GM19438 (cell line): ENCODE measurements at regions not wholly inside any gene's neighbourhood (a gene's known extent, or its start where the extent isn't known, plus 50 kb on each side); places are given as distances from the start of the nearest gene placed in this dataset.
"Not testable (repeated sequence)": the region's sequence is repeated elsewhere in the genome, so short reads cannot be mapped to it uniquely, and the experiment has no call there.

ENCODE experiments used
- ATAC-seq: cut with Tn5 transposase; IDR thresholded peaks from one replicate; pipeline ENCODE4 v1.9.1; 2021; ENCODE audit warnings: low read depth; ENCODE audit not compliant: unreplicated experiment

DNA sequence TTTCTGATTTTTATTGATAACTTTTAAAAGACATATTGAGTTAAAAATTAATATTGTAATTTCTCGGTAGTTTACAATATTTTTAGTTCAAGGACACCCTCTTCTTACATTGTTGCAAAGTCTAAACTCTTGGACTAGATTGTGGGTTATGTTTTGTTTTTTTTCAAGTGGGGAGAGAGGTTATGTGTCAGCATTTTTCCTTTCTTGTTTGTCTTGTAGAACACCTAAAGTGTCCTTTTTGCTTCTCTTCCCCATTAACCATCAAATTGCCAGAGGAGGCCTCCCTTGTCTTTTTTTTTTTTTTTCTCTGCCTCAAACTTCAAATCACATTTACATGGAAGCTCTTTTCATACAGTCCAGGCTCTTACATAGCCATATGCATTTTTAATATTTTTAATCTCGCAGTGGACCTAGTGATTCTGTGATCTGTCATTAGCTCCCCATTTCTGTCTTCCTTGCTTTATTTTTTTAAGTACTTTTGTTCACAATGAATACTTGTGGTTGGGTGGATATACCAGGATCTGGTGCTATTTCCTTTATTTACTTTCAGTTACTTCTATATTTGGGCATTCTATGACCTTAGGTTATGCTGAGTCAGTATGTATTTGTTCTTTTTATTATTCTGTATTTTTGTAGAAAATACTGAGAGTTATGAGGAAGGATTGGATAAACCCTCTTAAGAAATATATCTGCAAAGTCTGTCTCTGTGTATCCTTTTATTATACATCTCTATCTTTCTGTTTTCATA, 2280.6 kb upstream of the ACO1 start:
- no peak for ATAC-seq

DNA sequence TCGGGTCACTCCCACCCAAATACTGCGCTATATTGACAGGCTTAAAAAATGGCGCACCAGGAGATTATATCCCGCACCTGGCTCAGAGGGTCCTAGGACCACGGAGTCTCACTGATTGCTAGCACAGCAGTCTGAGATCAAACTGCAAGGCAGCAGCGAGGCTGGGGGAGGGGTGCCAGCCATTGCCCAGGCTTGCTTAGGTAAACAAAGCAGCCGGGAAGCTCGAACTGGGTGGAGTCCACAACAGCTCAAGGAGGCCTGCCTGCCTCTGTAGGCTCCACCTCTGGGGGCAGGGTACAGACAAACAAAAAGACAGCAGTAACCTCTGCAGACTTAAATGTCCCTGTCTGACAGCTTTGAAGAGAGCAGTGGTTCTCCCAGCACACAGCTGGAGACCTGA, 2277.3 kb upstream of the ACO1 start:
- ATAC-seq = not testable (repeated sequence)

DNA sequence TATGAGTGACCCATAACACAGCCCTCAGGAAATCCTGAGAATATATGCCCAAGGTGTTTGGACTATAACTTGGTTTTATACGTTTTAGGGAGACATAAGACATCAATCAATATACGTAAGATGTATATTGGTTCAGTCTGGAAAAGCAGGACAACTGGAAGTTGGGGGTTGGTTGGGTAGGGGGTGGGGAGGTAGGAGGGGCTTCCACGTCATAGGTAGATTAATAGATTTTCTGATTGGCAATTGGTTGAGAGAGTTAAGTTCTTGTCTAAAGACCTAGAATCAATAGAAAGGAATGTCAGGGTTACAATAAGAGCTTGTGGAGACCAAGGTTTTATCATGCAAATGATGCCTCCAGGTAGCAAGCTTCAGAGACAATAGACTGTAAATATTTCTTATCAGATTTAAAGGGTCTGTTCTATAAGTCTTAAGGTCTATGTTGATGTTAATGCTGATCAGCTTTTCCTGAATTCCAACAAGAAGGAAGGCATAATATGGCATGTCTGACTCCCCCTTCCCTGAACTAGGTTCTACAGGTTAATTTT, 2267.7 kb upstream of the ACO1 start:
- no peak for ATAC-seq

DNA sequence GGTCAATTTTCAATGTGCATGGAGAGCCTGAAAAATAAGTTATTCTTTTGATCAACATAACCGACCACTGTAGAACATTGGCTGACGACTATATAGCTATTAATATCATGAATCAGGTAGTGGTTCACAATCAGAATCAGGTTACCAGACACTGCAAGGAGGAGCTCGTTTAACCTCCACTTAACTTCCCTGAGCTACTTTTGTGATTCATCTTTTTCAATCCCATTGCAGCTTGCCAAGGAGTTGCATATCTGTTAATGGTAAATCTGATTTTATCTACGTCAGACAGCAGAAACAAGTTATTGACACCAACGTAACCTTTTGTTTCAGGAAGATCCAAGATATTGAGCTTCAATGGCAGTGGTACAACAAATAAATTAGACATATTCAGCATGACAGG, 2263.8 kb upstream of the ACO1 start:
- no peak for ATAC-seq

DNA sequence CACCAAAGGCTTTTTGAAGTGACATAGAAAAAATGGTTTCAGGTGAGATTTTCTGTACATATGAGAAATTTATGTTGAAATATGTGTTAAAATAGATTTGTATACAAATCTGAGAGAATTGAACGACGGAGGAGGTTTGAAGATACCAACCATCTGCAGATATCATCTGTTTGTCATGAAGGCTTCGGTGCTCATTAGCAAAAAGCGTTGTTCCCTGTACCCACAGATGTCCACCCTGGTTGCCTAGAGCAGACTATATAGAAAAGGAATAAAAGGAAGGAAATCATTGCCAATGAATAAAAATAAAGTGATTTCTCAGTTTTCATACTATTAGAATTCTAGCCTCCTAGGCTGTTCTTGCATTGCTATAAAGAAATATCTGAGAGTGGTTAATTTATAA, 2262.8 kb upstream of the ACO1 start:
- ATAC-seq = no peak

DNA sequence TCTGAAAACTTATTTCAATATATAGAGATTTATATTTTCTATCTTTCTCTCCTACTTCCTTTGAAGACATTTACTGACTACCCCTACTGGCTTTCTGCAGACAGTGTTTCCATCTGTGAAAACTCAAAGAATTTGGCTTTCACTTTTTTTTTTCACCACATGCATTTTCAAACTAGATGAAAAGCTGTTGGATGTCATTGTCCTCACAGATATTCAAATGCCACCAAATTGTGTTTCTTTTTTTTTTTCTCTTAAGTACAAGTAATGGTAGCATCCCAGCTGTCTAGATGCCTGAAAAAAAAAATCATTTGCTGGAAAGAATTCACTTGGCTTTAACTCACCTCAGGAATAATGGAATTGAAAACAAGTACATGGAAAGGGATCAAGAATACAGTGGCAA, 2258.6 kb upstream of the ACO1 start:
- ATAC-seq = no peak

DNA sequence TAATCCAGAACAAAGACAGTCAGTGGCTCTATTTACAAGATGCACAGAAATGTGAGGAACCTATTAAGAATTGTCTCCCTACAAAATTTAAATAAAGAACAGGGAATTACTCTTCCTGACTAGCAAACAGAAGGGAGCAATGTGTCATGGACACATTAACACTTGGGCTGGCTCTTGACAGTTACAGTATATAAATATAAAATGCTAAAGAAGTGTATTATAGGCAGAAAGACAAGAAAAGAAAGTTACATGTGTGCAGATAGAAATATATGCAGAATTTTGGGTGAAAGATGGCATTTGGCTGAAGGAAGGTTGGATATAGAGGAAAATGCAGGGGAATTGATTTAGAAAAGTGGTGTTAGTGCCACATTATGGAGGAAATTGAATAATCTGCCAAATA, 2257.1 kb upstream of the ACO1 start:
- ATAC-seq = no peak

DNA sequence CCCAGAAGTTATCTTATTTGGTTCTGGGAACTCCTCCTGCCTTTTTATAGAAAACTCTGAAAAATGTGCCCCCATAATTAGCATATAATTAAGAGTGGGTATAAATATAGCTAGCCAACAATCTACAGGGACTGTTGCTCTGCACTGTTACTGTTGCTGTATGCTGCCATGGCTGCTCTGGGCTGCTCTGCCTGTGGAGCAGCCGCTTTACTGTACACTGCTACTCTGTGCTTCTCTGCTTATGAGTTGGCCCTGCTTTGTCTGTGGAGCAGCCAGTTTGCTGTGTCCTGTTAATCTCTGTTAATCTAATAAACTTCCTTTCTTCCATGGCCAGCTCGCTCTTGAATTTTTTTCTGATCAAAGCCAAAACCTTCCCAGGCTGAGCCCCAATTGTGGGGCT, 2244.0 kb upstream of the ACO1 start:
- no peak for ATAC-seq

DNA sequence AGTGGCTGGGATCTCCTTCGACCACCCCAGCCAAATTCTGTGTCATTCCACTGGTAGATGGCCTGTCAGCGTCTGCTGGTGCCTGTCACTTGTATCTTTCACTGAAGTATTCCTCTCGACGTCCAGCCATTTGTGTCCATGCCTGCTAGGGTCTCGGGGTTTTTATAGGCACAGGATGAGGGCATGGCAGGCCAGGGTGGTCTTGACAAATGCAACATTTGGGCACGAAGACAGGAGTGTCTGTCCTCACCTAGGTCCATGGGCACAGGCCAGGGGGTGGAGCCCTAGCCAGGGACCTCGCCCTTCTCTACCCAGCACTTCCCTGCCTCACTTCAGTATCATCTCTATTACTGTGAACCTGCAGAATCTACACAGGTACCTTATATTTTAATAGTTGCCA, 2223.9 kb upstream of the ACO1 start:
- ATAC-seq = no peak

DNA sequence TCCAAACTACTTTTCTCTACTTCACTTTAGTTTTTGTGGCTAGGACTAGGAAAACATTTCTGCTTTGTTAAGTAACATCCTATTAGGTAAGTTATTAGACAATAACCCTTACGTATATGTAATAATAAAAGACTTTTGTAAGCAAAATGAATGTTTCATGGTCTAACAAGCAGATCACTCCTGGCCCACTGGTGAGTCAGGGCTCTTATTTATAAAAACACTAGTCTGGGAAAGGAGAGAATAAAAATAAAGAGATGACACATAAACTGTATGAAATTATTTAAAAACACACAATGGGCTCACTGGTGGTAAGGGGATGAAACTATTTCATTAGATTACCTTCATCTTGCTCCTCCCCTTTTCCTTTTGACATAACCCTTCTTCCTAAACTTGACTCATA, 2212.2 kb upstream of the ACO1 start:
- no peak for ATAC-seq

DNA sequence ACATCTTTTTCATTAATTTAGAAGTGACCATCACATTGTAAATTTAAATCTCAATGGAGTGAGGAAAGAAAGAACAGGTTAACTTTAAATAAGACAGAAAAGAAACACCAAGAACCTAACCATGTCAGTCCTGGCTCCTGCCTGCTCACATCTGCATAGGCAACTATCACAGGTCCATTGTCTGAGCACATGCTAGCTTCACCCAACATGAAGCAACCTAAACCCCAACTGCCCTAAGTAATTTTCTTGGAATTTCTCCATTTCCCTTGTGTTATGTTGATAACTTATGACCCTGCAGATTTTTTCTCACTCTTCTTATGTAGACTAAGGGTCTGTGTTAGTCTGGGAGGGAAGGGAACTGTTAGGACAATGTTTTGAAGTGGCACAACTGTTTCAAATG, 2205.8 kb upstream of the ACO1 start:
- no peak for ATAC-seq

DNA sequence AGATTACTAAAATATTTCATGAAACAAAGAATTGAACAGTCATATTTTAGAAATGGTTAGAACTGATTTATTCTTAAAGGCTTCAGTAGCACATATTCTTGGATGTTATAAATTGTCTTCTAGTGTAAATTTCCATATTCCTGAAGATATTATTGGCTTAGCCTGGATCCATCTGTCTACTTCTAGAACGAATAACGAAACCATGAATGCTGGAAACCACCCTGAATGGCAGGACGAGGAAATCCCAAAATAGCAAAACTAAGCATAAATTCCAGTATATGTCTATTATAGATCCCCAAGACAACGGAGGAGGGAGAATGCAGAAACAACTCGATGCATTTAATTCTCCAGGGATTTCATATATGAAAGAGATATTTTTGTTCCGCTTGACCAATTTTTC, 2191.0 kb upstream of the ACO1 start:
- ATAC-seq = no peak

DNA sequence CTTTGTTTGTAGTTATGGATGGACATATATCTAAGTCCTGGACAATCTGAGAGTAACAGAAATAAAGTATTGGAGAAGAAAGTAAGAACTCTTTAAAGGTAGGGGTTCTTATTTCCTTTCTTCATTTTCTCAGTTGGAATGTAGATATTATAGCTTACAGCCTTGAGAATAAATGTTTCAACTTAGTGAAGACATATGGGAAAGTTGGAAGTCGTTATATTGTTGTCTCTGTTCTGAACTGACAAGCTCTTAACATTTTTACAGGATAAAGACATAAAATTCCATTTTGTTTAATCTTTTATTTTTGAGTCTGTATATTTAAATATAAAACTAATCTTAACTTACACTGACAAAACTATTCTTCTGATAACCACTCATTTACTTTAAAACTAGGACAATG, 2187.5 kb upstream of the ACO1 start:
- ATAC-seq = no peak

DNA sequence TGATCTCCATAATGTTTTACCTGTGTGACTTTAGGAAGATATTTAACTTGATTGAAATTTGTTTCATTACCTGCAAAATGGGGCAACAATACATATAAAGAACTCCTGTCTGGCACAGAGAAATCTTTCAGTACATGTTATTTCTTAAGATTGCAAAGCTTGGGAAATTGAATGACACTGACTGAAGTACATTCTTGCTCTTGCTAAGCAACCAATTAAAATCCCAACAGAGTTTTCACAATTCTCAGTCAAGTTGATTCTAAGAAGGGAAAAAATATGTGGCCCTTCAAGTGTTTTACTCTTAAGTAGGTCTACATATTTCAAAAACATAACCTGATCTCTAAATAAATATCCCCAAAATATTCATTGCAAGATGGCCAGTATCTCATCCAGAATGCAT, 2187.0 kb upstream of the ACO1 start:
- ATAC-seq = no peak

DNA sequence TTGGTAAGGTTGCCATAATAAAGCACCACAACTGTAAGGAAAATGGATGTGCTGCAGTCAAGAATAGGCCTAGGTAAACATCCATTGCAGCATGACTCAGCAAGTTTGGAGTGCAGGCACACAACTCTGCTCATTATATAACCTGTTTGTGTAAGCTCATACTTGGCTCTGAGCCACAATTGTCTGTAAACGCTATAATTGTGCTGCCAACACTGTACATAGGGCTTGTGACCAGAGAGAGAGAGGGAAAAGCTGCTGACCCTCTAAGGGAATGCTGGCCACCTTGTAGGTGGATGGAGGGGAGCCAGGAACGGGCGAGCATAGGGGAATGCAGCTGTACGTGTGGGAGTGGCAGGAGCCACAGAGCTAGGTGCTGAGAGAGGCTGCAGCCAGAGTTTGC, 2186.5 kb upstream of the ACO1 start:
- no peak for ATAC-seq

DNA sequence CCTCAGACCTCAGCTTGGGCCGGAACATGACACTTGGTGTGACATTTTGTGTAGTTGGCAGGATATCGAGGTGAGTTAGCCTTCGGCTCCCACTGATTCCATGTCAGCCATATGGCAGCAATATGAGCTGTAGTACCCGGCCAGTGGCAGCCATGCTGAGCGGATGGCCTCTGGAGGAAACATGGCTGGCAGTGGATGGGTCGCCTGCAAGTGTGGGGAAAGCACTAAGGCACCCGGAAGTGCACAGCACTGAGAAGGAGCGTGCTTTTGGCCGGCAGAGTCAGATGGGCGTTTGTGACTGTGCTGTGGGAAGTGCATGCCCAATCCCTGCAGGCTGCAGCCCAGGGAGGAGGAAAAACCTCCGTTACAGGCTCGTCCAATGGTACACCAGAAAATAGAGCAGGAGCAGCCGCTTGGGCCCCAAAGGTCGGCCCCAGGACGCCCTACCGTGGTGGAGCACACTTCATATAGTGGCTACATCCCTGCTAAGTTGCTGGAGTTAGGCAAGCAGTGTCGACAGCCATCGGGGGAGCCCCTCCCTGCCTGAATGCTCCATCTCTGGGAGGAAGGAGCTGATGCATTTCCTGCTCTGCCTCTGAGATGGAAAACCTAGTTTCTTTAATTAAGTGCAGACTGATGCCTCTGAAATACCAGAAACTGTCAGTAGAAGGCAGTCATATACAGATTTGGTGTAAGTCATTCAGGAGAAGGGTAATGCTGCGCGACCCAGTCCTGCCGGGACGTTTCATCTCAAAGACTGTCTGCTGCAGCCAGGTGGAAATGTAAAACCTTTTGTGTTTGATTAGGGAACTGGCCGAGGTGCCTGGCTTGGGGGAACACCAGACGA, 2185.8 kb upstream of the ACO1 start:
- no peak for ATAC-seq

DNA sequence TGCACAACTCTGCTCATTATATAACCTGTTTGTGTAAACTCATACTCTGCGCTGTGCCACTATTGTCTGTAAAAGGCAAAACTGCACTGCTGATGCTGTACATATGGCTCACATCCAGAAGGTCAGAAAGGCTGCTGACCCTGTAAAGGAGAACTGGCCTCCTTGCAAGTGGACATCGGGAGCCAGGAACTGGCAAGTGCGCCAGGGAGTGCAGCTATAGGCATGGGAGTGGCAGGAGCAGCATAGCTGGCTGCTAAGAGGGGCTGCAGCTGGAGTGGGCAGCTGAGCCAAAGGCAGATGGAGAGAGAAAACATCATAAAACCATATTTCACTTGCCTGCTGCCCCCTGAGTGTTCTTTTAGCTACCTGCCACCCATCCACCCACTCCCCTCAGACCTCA, 2183.4 kb upstream of the ACO1 start:
- ATAC-seq = no peak

DNA sequence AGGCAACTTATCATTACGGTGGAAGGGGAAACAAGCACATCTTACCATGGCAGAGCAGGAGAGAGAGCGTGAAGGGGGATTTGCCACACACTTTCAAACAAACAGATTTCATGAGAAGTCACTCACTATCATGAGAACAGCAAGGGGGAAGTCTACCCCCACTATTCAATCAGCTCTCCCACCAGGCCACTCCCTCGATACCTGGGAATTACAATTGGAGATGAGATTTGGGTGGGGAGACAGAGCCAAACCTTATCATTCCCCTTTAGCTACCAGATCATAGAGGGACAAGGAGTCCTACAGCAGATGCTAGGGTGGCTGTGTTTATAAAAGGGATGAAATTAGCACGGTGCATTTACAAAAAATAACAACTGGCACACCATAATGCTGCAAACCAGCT, 2149.4 kb upstream of the ACO1 start:
- ATAC-seq = no peak

DNA sequence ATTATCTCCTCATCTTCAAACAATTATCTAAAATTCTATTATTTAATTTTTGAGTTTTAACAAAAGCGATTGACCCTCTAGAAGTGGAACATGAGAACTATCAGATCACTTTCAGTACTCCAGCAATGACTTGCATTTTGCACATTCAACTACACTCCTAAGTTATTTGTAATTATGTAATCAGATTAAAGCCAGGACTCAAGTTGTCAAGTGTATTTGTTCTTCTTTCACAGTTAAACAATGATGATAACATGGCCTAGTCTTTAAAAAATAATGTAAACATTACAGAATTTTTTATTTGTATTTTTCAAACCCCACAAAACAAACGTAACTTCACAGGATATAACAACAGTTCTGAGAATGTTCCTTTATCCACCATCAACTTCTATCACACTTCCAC, 2148.9 kb upstream of the ACO1 start:
- no peak for ATAC-seq

DNA sequence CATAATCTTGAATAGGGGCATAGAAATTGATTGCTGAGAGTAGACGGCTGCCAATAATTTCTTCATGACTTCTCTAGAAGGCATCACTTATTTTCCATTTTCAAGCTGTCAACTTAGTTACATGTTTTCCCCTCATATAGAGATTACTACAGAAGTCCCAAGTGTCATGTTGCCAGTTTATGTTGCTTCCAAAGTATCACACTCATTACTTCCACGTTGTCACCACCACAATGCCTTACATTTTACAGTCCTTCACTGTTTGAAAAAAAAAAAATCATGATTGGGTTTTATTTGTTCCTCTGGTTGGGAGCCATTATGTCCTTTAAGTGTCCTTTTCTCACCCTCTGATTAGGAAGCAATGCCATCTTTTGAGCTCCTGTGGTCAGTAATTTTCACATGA, 2144.6 kb upstream of the ACO1 start:
- ATAC-seq = no peak

DNA sequence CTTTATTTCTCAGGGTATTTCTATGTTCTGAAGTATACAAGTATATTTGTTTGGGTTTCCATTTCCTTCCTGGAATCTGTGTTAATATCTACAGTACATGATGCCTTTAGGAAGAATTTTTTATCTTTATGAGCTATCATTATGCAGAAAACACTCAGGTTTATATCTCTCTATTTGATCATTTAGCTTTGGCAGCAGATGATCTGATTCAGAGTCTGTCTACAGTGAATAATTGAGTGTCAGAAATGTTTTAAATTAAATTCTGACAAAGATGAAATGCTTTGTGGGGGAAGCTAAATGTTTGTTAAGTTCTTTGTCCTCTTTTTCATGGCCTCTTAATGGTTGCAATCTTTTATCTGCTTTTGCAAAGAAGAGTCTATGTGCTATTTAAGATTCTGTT, 2141.0 kb upstream of the ACO1 start:
- ATAC-seq = no peak

DNA sequence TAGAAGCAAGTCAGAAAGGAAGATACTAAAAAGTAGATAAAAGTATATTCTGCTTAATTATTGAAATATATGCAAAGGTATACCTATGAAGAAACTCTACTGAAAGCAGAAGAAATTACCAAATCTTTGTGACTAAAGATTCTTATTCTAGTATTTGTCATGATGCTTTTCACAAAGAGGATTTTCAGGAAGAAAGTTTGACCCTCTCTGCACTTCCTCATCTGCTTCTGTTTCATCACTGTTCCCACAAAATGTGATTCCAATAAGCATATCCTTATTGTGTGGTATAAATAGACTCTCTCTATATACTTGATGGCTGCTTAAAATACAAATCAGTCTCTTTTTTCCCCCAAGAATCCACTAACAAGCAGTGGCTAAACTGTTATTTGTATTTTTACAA, 2139.6 kb upstream of the ACO1 start:
- ATAC-seq = no peak
